Frontal cortex (tissue), 3 donors: ENCODE measurements at regions not wholly inside any gene's neighbourhood (a gene's known extent, or its start where the extent isn't known, plus 50 kb on each side); places are given as distances from the start of the nearest gene placed in this dataset.

ENCODE experiments used
- DNase-seq, 2 donors: peaks; one replicate each; pipeline ENCODE4 v3.0.0; 2012; ENCODE audit warnings: low spot score in 2 of 2
- FAIRE-seq: peaks from 2 replicates; lab custom pipeline; 2012; peaks lifted over from hg19 to GRCh38; lab: Jason Lieb, UNC
- donor health status: control.
- donor health status: control.
- donor health status: control.

- FAIRE-seq (no peak), DNase-seq (no peak)
Observed at GRCh38 chr13:107331359-107331758, 763.4 kb upstream of the ARGLU1 start.

GRCh38 chr13:107330484-107330883, 762.5 kb upstream of the ARGLU1 start:
- FAIRE-seq, result no peak

GRCh38 chr13:107329991-107330390, 762.1 kb upstream of the ARGLU1 start:
- DNase-seq (no peak), FAIRE-seq (no peak)

More at GRCh38 chr13:107330484-107330883, 762.5 kb upstream of the ARGLU1 start:
- DNase-seq, result no peak

- DNase-seq, result no peak
- no peak for FAIRE-seq
Observed at GRCh38 chr13:107324416-107325204, 756.7 kb upstream of the ARGLU1 start.

GRCh38 chr13:107322228-107322627, 754.3 kb upstream of the ARGLU1 start:
- DNase-seq, result no peak
- FAIRE-seq, result no peak

- FAIRE-seq (no peak), DNase-seq (no peak)
Observed at GRCh38 chr13:107305178-107305577, 737.2 kb upstream of the ARGLU1 start.

- no peak for DNase-seq
- no peak for FAIRE-seq
Observed at GRCh38 chr13:107301724-107302374, 733.9 kb upstream of the ARGLU1 start.

GRCh38 chr13:107299717-107300116, 731.8 kb upstream of the ARGLU1 start:
- FAIRE-seq (no peak), DNase-seq (no peak)

GRCh38 chr13:107296804-107297203, 728.9 kb upstream of the ARGLU1 start:
- DNase-seq (no peak), FAIRE-seq (no peak)

GRCh38 chr13:107295416-107296140, 727.6 kb upstream of the ARGLU1 start:
- no peak for FAIRE-seq
- DNase-seq, result no peak

- FAIRE-seq (no peak), DNase-seq (no peak)
Observed at GRCh38 chr13:107293924-107294323, 726.0 kb upstream of the ARGLU1 start.

GRCh38 chr13:107291875-107292274, 723.9 kb upstream of the ARGLU1 start:
- no peak for FAIRE-seq

GRCh38 chr13:107289540-107289939, 721.6 kb upstream of the ARGLU1 start:
- FAIRE-seq, result no peak
- no peak for DNase-seq

More at GRCh38 chr13:107291875-107292274, 723.9 kb upstream of the ARGLU1 start:
- no peak for DNase-seq

- no peak for FAIRE-seq
- no peak for DNase-seq
Observed at GRCh38 chr13:107284173-107284572, 716.2 kb upstream of the ARGLU1 start.

- no peak for FAIRE-seq
- no peak for DNase-seq
Observed at GRCh38 chr13:107277911-107278310, 710.0 kb upstream of the ARGLU1 start.

- DNase-seq, result no peak
Observed at GRCh38 chr13:107276936-107277335, 709.0 kb upstream of the ARGLU1 start.

GRCh38 chr13:107275945-107276614, 708.1 kb upstream of the ARGLU1 start:
- DNase-seq (no peak), FAIRE-seq (no peak)

More at GRCh38 chr13:107276936-107277335, 709.0 kb upstream of the ARGLU1 start:
- no peak for FAIRE-seq

GRCh38 chr13:107275312-107275711, 707.4 kb upstream of the ARGLU1 start:
- DNase-seq, result no peak
- no peak for FAIRE-seq

- no peak for FAIRE-seq
- DNase-seq, result peak in 1 of 2 donors; percentile 10
Observed at GRCh38 chr13:107271227-107271626, 703.3 kb upstream of the ARGLU1 start.

GRCh38 chr13:107266657-107267056, 698.7 kb upstream of the ARGLU1 start:
- DNase-seq, result no peak
- no peak for FAIRE-seq
